ENCODE measurements at regions not wholly inside any gene's neighbourhood (a gene's known extent, or its start where the extent isn't known, plus 50 kb on each side); places are given as distances from the start of the nearest gene placed in this dataset.

DNA sequence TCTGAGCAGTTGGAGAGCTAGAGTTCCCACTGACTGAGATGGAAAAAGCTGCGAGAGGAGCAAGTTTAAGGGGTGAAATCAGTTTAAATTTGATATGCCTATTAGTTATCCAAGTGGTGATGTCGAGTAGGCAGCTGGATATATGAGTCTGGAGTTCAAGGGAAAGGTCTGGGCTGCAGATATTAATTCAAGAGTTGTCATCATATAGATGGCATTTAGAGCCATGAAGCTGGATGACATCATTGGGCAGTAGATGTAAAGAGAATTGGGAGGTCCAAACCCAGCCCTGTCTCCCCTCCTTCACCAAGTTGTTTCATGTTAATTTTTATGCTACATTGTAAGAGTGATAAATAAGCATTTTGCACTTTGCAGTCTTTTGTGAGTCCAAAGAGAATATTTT is 898.1 kb downstream of the GALC start:
- 42 to 53% methylated on average over 2 of the region's 2 CpGs for WGBS, 2 donors
- TF ChIP-seq, protein P1, sequence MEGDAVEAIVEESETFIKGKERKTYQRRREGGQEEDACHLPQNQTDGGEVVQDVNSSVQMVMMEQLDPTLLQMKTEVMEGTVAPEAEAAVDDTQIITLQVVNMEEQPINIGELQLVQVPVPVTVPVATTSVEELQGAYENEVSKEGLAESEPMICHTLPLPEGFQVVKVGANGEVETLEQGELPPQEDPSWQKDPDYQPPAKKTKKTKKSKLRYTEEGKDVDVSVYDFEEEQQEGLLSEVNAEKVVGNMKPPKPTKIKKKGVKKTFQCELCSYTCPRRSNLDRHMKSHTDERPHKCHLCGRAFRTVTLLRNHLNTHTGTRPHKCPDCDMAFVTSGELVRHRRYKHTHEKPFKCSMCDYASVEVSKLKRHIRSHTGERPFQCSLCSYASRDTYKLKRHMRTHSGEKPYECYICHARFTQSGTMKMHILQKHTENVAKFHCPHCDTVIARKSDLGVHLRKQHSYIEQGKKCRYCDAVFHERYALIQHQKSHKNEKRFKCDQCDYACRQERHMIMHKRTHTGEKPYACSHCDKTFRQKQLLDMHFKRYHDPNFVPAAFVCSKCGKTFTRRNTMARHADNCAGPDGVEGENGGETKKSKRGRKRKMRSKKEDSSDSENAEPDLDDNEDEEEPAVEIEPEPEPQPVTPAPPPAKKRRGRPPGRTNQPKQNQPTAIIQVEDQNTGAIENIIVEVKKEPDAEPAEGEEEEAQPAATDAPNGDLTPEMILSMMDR (IDR thresholded peaks at IDR 0.05): no peak
- TF ChIP-seq POLR2A (IDR thresholded peaks at IDR 0.05): no peak

DNA sequence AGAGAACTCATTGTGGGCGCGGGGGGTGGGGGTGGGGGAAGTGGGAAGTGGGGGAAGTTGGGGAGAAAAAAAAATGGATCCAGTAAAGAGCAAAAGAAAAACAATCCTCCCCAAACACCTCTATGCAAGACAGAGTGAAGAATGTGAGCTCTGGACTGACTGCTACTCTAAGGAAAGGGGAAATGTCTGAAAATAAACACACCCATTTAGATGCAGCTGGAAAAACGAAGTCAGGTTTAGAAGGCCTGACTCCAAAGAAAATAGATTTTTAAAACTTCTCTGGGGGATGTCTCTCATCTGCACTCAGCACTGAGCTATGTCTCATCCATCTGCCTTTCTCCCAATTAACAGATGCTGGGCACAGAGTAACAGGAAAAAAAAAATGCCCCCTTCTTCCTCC is 904.4 kb downstream of the GALC start:
- TF ChIP-seq, protein P1 (IDR thresholded peaks at IDR 0.05): no peak
- no peak for TF ChIP-seq POLR2A (IDR thresholded peaks at IDR 0.05)
- intact Hi-C loops (cut with DNase I): no loop called here
- peaks cover 0 to 4% (median 2%) of the 10 kb centered on the region in 3 donors for H3K9me3 ChIP-seq
- WGBS, 2 donors: 0 to 11% methylated on average over 1 of the region's 3 CpGs
- no peaks in the 10 kb centered on the region for H3K4me1 ChIP-seq
- no peaks in the 10 kb centered on the region for H3K27me3 ChIP-seq
- no peak overlapping the region for H3K4me3 ChIP-seq
- H3K27ac ChIP-seq: no peak overlapping the region
- DNase-seq: no peak
- no peaks in the 10 kb centered on the region for H3K36me3 ChIP-seq

More for the DNA sequence above, 898.1 kb downstream of the GALC start:
- peaks cover 0 to 4% (median 0%) of the 10 kb centered on the region in 3 donors for H3K9me3 ChIP-seq
- intact Hi-C loops (cut with DNase I): no loop called here
- H3K36me3 ChIP-seq: no peaks in the 10 kb centered on the region
- H3K4me3 ChIP-seq: no peak overlapping the region
- no peaks in the 10 kb centered on the region for H3K27me3 ChIP-seq
- no peaks in the 10 kb centered on the region for H3K4me1 ChIP-seq
- no peak overlapping the region for H3K27ac ChIP-seq
- no peak for DNase-seq

GRCh38 chr14:87087881-87088280 is 905.1 kb downstream of the GALC start:
- Histone ChIP-seq H3K9me3 (peaks cover 0 to 4% (median 2%) of the 10 kb centered on the region in 3 donors), H3K27me3 (no peaks in the 10 kb centered on the region), H3K4me1 (no peaks in the 10 kb centered on the region), H3K36me3 (no peaks in the 10 kb centered on the region), H3K27ac (no peak overlapping the region), H3K4me3 (no peak overlapping the region)
- DNase-seq: no peak
- WGBS, 2 donors: 25 to 35% methylated on average over 1 of the region's 1 CpG
- intact Hi-C loops (cut with DNase I): no loop called here
- TF ChIP-seq, protein P1 (IDR thresholded peaks at IDR 0.05): no peak
- no peak for TF ChIP-seq POLR2A (IDR thresholded peaks at IDR 0.05)

DNA sequence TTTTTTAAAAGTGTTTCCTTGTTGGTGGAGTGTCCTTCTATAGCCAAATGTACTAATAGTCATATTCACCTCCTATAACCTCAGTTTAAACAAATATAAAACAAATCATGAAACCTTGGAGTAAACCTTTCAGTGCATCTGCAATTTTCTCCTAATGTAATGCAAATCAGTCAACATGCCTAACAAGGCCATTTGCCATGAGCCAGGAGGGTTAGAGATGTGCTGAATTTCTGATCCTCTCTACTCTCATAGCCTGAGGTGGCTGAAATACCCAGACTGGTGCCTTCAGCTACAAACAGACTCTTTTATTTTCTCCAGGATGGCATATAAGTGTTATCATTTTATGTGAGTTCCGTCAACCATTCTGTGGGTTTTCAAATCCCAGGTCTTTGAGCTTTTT is 908.1 kb downstream of the GALC start:
- intact Hi-C loops (cut with DNase I): no loop called here
- TF ChIP-seq, protein P1 (IDR thresholded peaks at IDR 0.05): no peak
- no peak for TF ChIP-seq POLR2A (IDR thresholded peaks at IDR 0.05)
- peaks cover 0 to 2% (median under 1%) of the 10 kb centered on the region in 3 donors for H3K9me3 ChIP-seq
- no peaks in the 10 kb centered on the region for H3K27me3 ChIP-seq
- H3K4me3 ChIP-seq: no peak overlapping the region
- no peaks in the 10 kb centered on the region for H3K36me3 ChIP-seq
- DNase-seq: no peak
- WGBS, 2 donors: 70 to 100% methylated on average over 1 of the region's 1 CpG
- H3K27ac ChIP-seq: no peak overlapping the region
- no peaks in the 10 kb centered on the region for H3K4me1 ChIP-seq

GRCh38 chr14:87082917-87083316 is 910.1 kb downstream of the GALC start:
- TF ChIP-seq POLR2A (IDR thresholded peaks at IDR 0.05): no peak
- TF ChIP-seq, protein P1 (IDR thresholded peaks at IDR 0.05): no peak
- Histone ChIP-seq H3K27ac (no peak overlapping the region), H3K9me3 (peaks cover 0 to 2% (median 0%) of the 10 kb centered on the region in 3 donors), H3K36me3 (no peaks in the 10 kb centered on the region), H3K27me3 (no peaks in the 10 kb centered on the region), H3K4me1 (no peaks in the 10 kb centered on the region), H3K4me3 (no peak overlapping the region)
- intact Hi-C loops (cut with DNase I): no loop called here
- DNase-seq: no peak

Measured in esophagus squamous epithelium (tissue), 5 donors.